ENCODE measurements at regions not wholly inside any gene's neighbourhood (a gene's known extent, or its start where the extent isn't known, plus 50 kb on each side); places are given as distances from the start of the nearest gene placed in this dataset.

- no peak for TF ChIP-seq NFE2L2 (conservative IDR thresholded peaks at IDR 0.05; ENCODE audit: low read length)
- no peak for TF ChIP-seq ATOH8 (CRISPR knock-in tag; IDR thresholded peaks at IDR 0.05; ENCODE audit: low read depth)
- TF ChIP-seq KDM1A (IDR thresholded peaks at IDR 0.05; ENCODE audit: low read depth) = no peak
- TF ChIP-seq MAFK (IDR thresholded peaks at IDR 0.05; ENCODE audit: partially characterized antibody) = no peak
- TF ChIP-seq NR3C1 (IDR thresholded peaks at IDR 0.05) = no peak
- no peak for TF ChIP-seq POLR2A (IDR thresholded peaks at IDR 0.05; ENCODE audit: low read length)
- TF ChIP-seq MAZ (IDR thresholded peaks at IDR 0.05; ENCODE audit: borderline replicate concordance, low read depth, low read length) = no peak
- no peak for TF ChIP-seq RARB (CRISPR knock-in tag; IDR thresholded peaks at IDR 0.05)
Measured at GRCh38 chr5:64026493-64026892, 64.2 kb upstream of the HTR1A start (continued).

GRCh38 chr5:64019746-64020145, 57.5 kb upstream of the HTR1A start:
- H3K9me3 ChIP-seq = no peaks in the 10 kb centered on the region
- H3K4me3 ChIP-seq = no peak overlapping the region
- CTCF ChIA-PET = no interaction called here
- H3K4me1 ChIP-seq = no peaks in the 10 kb centered on the region
- H3K27ac ChIP-seq = no peak overlapping the region
- WGBS (ENCODE audit: missing lambda C conversion rate) = 8% methylated on average over 2 of the region's 2 CpGs
- FAIRE-seq (no peak), ATAC-seq (no peak), DNase-seq (ENCODE audit: low read depth in 1 of 2, low spot score in 1 of 2) (no peak)
- POLR2A ChIA-PET = no interaction called here
- no peak overlapping the region for H3K4me2 ChIP-seq
- no peak for TF ChIP-seq HOXB5 (CRISPR knock-in tag; IDR thresholded peaks at IDR 0.05)
- no peak for TF ChIP-seq ZSCAN20 (CRISPR knock-in tag; IDR thresholded peaks at IDR 0.05)
- TF ChIP-seq HEYL (CRISPR knock-in tag; IDR thresholded peaks at IDR 0.05) = no peak
- TF ChIP-seq CHD4 (IDR thresholded peaks at IDR 0.05; ENCODE audit: borderline replicate concordance) = no peak
- TF ChIP-seq RCOR1 (IDR thresholded peaks at IDR 0.05; ENCODE audit: low read depth, low read length) = no peak
- no peak for TF ChIP-seq CBX2 (IDR thresholded peaks at IDR 0.05; ENCODE audit: borderline replicate concordance, low read depth)
- TF ChIP-seq ELK1 (IDR thresholded peaks at IDR 0.05; ENCODE audit: low read depth, low read length) = no peak
- no peak for TF ChIP-seq FOSB (CRISPR knock-in tag; IDR thresholded peaks at IDR 0.05)
- no peak for TF ChIP-seq KDM5A (IDR thresholded peaks at IDR 0.05)
- no peak for TF ChIP-seq FOSL2 (IDR thresholded peaks at IDR 0.05)
- TF ChIP-seq FOSL2 (CRISPR knock-in tag; IDR thresholded peaks at IDR 0.05) = no peak
- no peak for TF ChIP-seq HES2 (IDR thresholded peaks at IDR 0.05)
- no peak for TF ChIP-seq EP300 (IDR thresholded peaks at IDR 0.05)
- TF ChIP-seq BCL3 (IDR thresholded peaks at IDR 0.05) = no peak

- no peaks in the 10 kb centered on the region for H3K4me1 ChIP-seq
- no peak for TF ChIP-seq EHMT2 (IDR thresholded peaks at IDR 0.05; ENCODE audit: low read depth)
- TF ChIP-seq ESRRA (IDR thresholded peaks at IDR 0.05; ENCODE audit: borderline replicate concordance, low read length) = no peak
- TF ChIP-seq NPAS2 (CRISPR knock-in tag; IDR thresholded peaks at IDR 0.05; ENCODE audit: borderline replicate concordance) = no peak
- TF ChIP-seq SMC3 (IDR thresholded peaks at IDR 0.05) = no peak
- POLR2A ChIA-PET = no interaction called here
- CTCF ChIA-PET = no interaction called here
- no peak overlapping the region for H3K4me2 ChIP-seq
- no peak overlapping the region for H3K27ac ChIP-seq
- FAIRE-seq = peak; percentile 32
- 12% methylated on average over 2 of the region's 2 CpGs for WGBS (ENCODE audit: missing lambda C conversion rate)
- no peak overlapping the region for H3K4me3 ChIP-seq
- no peak for DNase-seq (ENCODE audit: low read depth in 1 of 2, low spot score in 1 of 2)
- no peak for ATAC-seq
- no peaks in the 10 kb centered on the region for H3K9me3 ChIP-seq
Measured at GRCh38 chr5:64018966-64019365, 56.7 kb upstream of the HTR1A start.

Data from A549 (cell line).